Uterus (tissue), 3 donors: ENCODE measurements at regions not wholly inside any gene's neighbourhood (a gene's known extent, or its start where the extent isn't known, plus 50 kb on each side); places are given as distances from the start of the nearest gene placed in this dataset.

Experiments used
- DNase-seq, 2 donors: peaks; one replicate each; pipeline ENCODE4 v3.0.0-alpha.2; 2019 to 2020
- H3K27ac ChIP-seq, 2 donors: fragments of 200-600 bp; sonication (generic); 1 replicate in 1 of 2; 2 replicates in 1 of 2; pipeline ENCODE4 v1.5.1; 2016 to 2018
- H3K27me3 ChIP-seq, 2 donors: fragments of 200-600 bp; sonication (generic); one replicate each; pipeline ENCODE4 v1.5.1; 2018 to 2019; ENCODE audit warnings: control low read depth in 1 of 2
- H3K36me3 ChIP-seq, 2 donors: fragments of 200-600 bp; sonication (generic); one replicate each; pipeline ENCODE4 v1.5.1; 2019; ENCODE audit warnings: control low read depth in 1 of 2
- H3K4me1 ChIP-seq, 2 donors: fragments of 200-600 bp; sonication (generic); one replicate each; pipeline ENCODE4 v1.5.1; 2018 to 2019; ENCODE audit warnings: control low read depth in 1 of 2
- H3K4me3 ChIP-seq, 2 donors: fragments of 200-600 bp; sonication (generic); 1 replicate in 1 of 2; 2 replicates in 1 of 2; pipeline ENCODE4 v1.5.1; 2018 to 2019; ENCODE audit warnings: mild to moderate bottlenecking in 1 of 2
- H3K9me3 ChIP-seq, 2 donors: fragments of 200-600 bp; sonication (generic); one replicate each; pipeline ENCODE4 v1.5.1; 2019; ENCODE audit warnings: control low read depth in 1 of 2
- POLR2A ChIP-seq, 2 donors: fragments of 450-650 bp; IDR thresholded peaks; one replicate each; pipeline ENCODE4 v1.6.1; 2016; ENCODE audit warnings: antibody characterized with exemption in 2 of 2, mild to moderate bottlenecking in 1 of 2, moderate library complexity in 1 of 2
- intact Hi-C: fragments of 100-400 bp; cut with DNase I; formaldehyde crosslinking; loops from one replicate; pipeline ENCODE4 v1.15.1; 2023; ENCODE audit warnings: low total_unique reads
- TF ChIP-seq, protein P1 (sequence below), 4 experiments: fragments of 200-600 bp in 2 of 4; fragments of 450-650 bp in 2 of 4; sonication (generic) in 2 of 4; IDR thresholded peaks; one replicate each; pipeline ENCODE4 v1.5.1; 2016 to 2019; ENCODE audit warnings: antibody characterized with exemption in 4 of 4, mild to moderate bottlenecking in 2 of 4, moderate library complexity in 1 of 4
- donor health status: DM: yes; HTN: yes; CAD: no.

GRCh38 chr10:2729197-2729596, 338.2 kb upstream of the PFKP start:
- Histone ChIP-seq H3K9me3 (no peaks in the 10 kb centered on the region), H3K4me3 (no peak overlapping the region), H3K27me3 (no peaks in the 10 kb centered on the region), H3K4me1 (no peaks in the 10 kb centered on the region), H3K36me3 (no peaks in the 10 kb centered on the region), H3K27ac (no peak overlapping the region)
- intact Hi-C loops: no loop called here
- TF ChIP-seq, protein P1, sequence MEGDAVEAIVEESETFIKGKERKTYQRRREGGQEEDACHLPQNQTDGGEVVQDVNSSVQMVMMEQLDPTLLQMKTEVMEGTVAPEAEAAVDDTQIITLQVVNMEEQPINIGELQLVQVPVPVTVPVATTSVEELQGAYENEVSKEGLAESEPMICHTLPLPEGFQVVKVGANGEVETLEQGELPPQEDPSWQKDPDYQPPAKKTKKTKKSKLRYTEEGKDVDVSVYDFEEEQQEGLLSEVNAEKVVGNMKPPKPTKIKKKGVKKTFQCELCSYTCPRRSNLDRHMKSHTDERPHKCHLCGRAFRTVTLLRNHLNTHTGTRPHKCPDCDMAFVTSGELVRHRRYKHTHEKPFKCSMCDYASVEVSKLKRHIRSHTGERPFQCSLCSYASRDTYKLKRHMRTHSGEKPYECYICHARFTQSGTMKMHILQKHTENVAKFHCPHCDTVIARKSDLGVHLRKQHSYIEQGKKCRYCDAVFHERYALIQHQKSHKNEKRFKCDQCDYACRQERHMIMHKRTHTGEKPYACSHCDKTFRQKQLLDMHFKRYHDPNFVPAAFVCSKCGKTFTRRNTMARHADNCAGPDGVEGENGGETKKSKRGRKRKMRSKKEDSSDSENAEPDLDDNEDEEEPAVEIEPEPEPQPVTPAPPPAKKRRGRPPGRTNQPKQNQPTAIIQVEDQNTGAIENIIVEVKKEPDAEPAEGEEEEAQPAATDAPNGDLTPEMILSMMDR (IDR thresholded peaks at IDR 0.05): no peak
- no peak for TF ChIP-seq POLR2A (IDR thresholded peaks at IDR 0.05)
- DNase-seq: no peak

- no peaks in the 10 kb centered on the region for H3K36me3 ChIP-seq
- H3K4me3 ChIP-seq: no peak overlapping the region
- H3K9me3 ChIP-seq: no peaks in the 10 kb centered on the region
- no peaks in the 10 kb centered on the region for H3K27me3 ChIP-seq
- no peak for DNase-seq
- TF ChIP-seq, protein P1 (IDR thresholded peaks at IDR 0.05): no peak
- TF ChIP-seq POLR2A (IDR thresholded peaks at IDR 0.05): no peak
- no peak overlapping the region for H3K27ac ChIP-seq
- intact Hi-C loops: no loop called here
- no peaks in the 10 kb centered on the region for H3K4me1 ChIP-seq
Measured at GRCh38 chr10:2728087-2728486, 339.3 kb upstream of the PFKP start.

DNA sequence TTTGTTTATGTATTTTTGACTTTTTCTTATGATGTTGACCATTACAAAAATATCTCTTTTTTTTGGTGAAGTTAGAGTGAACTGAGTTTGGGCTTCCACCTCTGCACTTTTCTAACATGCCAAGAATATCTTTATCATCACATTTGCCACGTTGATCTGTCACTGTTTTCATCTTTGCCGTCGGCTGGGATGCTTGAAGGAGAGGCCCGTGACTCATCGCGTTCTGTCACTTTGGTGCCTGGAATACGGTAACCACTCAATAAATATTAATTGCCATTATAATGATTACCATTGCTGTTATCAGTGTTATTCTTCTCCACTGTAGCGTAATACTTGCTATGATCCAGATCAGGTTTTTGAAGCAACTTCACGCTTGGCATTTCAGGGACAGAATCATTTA, 350.8 kb upstream of the PFKP start:
- intact Hi-C loops: no loop called here

GRCh38 chr10:2714597-2714996, 352.8 kb upstream of the PFKP start:
- Histone ChIP-seq H3K4me3 (no peak overlapping the region), H3K27me3 (no peaks in the 10 kb centered on the region), H3K9me3 (no peaks in the 10 kb centered on the region), H3K4me1 (no peaks in the 10 kb centered on the region), H3K36me3 (no peaks in the 10 kb centered on the region), H3K27ac (no peak overlapping the region)
- intact Hi-C loops: no loop called here
- no peak for DNase-seq
- TF ChIP-seq, protein P1 (IDR thresholded peaks at IDR 0.05): no peak
- no peak for TF ChIP-seq POLR2A (IDR thresholded peaks at IDR 0.05)

More for the DNA sequence above, 350.8 kb upstream of the PFKP start:
- no peak for DNase-seq
- H3K4me3 ChIP-seq: no peak overlapping the region
- no peaks in the 10 kb centered on the region for H3K9me3 ChIP-seq
- no peak for TF ChIP-seq POLR2A (IDR thresholded peaks at IDR 0.05)
- TF ChIP-seq, protein P1 (IDR thresholded peaks at IDR 0.05): no peak
- H3K36me3 ChIP-seq: no peaks in the 10 kb centered on the region
- H3K27me3 ChIP-seq: no peaks in the 10 kb centered on the region
- H3K27ac ChIP-seq: no peak overlapping the region
- no peaks in the 10 kb centered on the region for H3K4me1 ChIP-seq

GRCh38 chr10:2703953-2704352, 363.4 kb upstream of the PFKP start:
- Histone ChIP-seq H3K4me1 (no peaks in the 10 kb centered on the region), H3K27me3 (no peaks in the 10 kb centered on the region), H3K36me3 (no peaks in the 10 kb centered on the region), H3K9me3 (no peaks in the 10 kb centered on the region), H3K27ac (no peak overlapping the region), H3K4me3 (no peak overlapping the region)
- intact Hi-C loops: no loop called here
- no peak for DNase-seq
- TF ChIP-seq, protein P1 (IDR thresholded peaks at IDR 0.05): no peak
- TF ChIP-seq POLR2A (IDR thresholded peaks at IDR 0.05): no peak
